ENCODE measurements at regions not wholly inside any gene's neighbourhood (a gene's known extent, or its start where the extent isn't known, plus 50 kb on each side); places are given as distances from the start of the nearest gene placed in this dataset.
"Not testable (repeated sequence)": the region's sequence is repeated elsewhere in the genome, so short reads cannot be mapped to it uniquely, and the experiment has no call there.

GRCh38 chr16:51231702-51232101 is 80.6 kb upstream of the SALL1 start:
- ATAC-seq (no peak), DNase-seq (ENCODE audit: low spot score) (no peak)
- Histone ChIP-seq H3K27me3 (ENCODE audit: insufficient read depth) (no peaks in the 10 kb centered on the region), H3F3A (replicated peaks; ENCODE audit: low read depth) (no peaks in the 10 kb centered on the region), H3K36me3 (ENCODE audit: insufficient read depth) (no peaks in the 10 kb centered on the region), H3K9me2 (ENCODE audit: insufficient read depth) (no peaks in the 10 kb centered on the region; the same call in 1 of the 2 replicates), H3K4me1 (ENCODE audit: insufficient read depth) (peaks cover 3% of the 10 kb centered on the region; the same call in 1 of the 2 replicates), H2AFZ (no peak overlapping the region), H3K4me3 (no peak overlapping the region), H4K20me1 (replicated peaks; ENCODE audit: insufficient read depth) (no peaks in the 10 kb centered on the region), H3K79me2 (replicated peaks; ENCODE audit: insufficient read depth) (no peaks in the 10 kb centered on the region), H3K27ac (ENCODE audit: low read depth) (no peak overlapping the region), H3K4me2 (no peak overlapping the region)
- Mint-ChIP-seq H3K9me3 (no peaks in the 10 kb centered on the region), H3K27me3 (ENCODE audit: insufficient read depth, low read depth, poor library complexity) (peaks cover 5% of the 10 kb centered on the region), H3K36me3 (ENCODE audit: low read depth) (no peaks in the 10 kb centered on the region), H3K27ac (no peak overlapping the region), H3K4me3 (no peak overlapping the region), H3K4me1 (peaks cover 24% of the 10 kb centered on the region)
- no peak for TF ChIP-seq ZNF114 (CRISPR knock-in tag; IDR thresholded peaks at IDR 0.05)
- no peak for TF ChIP-seq ZNF462 (CRISPR knock-in tag; IDR thresholded peaks at IDR 0.05)
- no peak for TF ChIP-seq STAT1 (IDR thresholded peaks at IDR 0.05; ENCODE audit: unreplicated experiment)
- TF ChIP-seq JUNB (IDR thresholded peaks at IDR 0.05; ENCODE audit: unreplicated experiment) = no peak
- no peak for TF ChIP-seq CREB1 (CRISPR knock-in tag; IDR thresholded peaks at IDR 0.05; ENCODE audit: low read depth)
- no peak for TF ChIP-seq ETS1 (IDR thresholded peaks at IDR 0.05)
- no peak for TF ChIP-seq EZH2phosphoT487 (IDR thresholded peaks at IDR 0.05; ENCODE audit: unreplicated experiment)
- TF ChIP-seq NANOG (IDR thresholded peaks at IDR 0.05; ENCODE audit: borderline replicate concordance) = no peak
- TF ChIP-seq EZH2 (IDR thresholded peaks at IDR 0.05; ENCODE audit: low read depth, unreplicated experiment) = no peak
- TF ChIP-seq REST (IDR thresholded peaks at IDR 0.05; ENCODE audit: unreplicated experiment) = no peak
- TF ChIP-seq CTCF (conservative IDR thresholded peaks at IDR 0.05; ENCODE audit: low read depth in 2 of 2) = no peak

- not testable (repeated sequence) for H3K9me3 Mint-ChIP-seq; H3K36me3 Mint-ChIP-seq (ENCODE audit: low read depth); H3K27ac Mint-ChIP-seq; H2AFZ ChIP-seq; H3K4me1 ChIP-seq (ENCODE audit: insufficient read depth); H3K27ac ChIP-seq (ENCODE audit: low read depth); H3K4me3 ChIP-seq; H4K20me1 ChIP-seq (replicated peaks; ENCODE audit: insufficient read depth); H3K9me2 ChIP-seq (ENCODE audit: insufficient read depth); H3K27me3 Mint-ChIP-seq (ENCODE audit: insufficient read depth, low read depth, poor library complexity); H3K79me2 ChIP-seq (replicated peaks; ENCODE audit: insufficient read depth); H3K36me3 ChIP-seq (ENCODE audit: insufficient read depth); H3K4me2 ChIP-seq; DNase-seq (ENCODE audit: low spot score); H3K27me3 ChIP-seq (ENCODE audit: insufficient read depth); ATAC-seq; H3K4me3 Mint-ChIP-seq; H3F3A ChIP-seq (replicated peaks; ENCODE audit: low read depth)
- peaks cover 20% of the 10 kb centered on the region for H3K4me1 Mint-ChIP-seq
Observed at GRCh38 chr16:51230035-51230434, 79.0 kb upstream of the SALL1 start.
